Gastroesophageal sphincter (tissue), 4 donors: ENCODE measurements at regions not wholly inside any gene's neighbourhood (a gene's known extent, or its start where the extent isn't known, plus 50 kb on each side); places are given as distances from the start of the nearest gene placed in this dataset.

Experiments used
- ATAC-seq: fragments of 150-250 bp; one replicate; pipeline ENCODE4 v1.9.1; 2016; ENCODE audit warnings: mild to moderate bottlenecking, moderate library complexity
- H3K27ac ChIP-seq, 4 donors: fragments of 200-600 bp; sonication (generic) in 3 of 4; 1 replicate in 3 of 4; 2 replicates in 1 of 4; pipeline ENCODE4 v1.5.1; 2016 to 2019
- H3K27me3 ChIP-seq: fragments of 200-600 bp; sonication (generic); one replicate; pipeline ENCODE4 v1.5.1; 2019
- H3K36me3 ChIP-seq, 2 donors: fragments of 200-600 bp; sonication (generic); one replicate each; pipeline ENCODE4 v1.5.1; 2019; ENCODE audit warnings: control low read depth in 1 of 2
- H3K4me1 ChIP-seq, 3 donors: fragments of 200-600 bp; sonication (generic); 1 replicate in 2 of 3; 2 replicates in 1 of 3; pipeline ENCODE4 v1.5.1; 2016 to 2019; ENCODE audit warnings: control low read depth in 2 of 3
- H3K4me3 ChIP-seq, 2 donors: fragments of 200-600 bp; sonication (generic); one replicate each; pipeline ENCODE4 v1.5.1; 2019; ENCODE audit warnings: mild to moderate bottlenecking in 1 of 2, moderate library complexity in 1 of 2
- H3K9me3 ChIP-seq, 3 donors: fragments of 200-600 bp; sonication (generic); one replicate each; pipeline ENCODE4 v1.5.1; 2017 to 2019; ENCODE audit warnings: control low read depth in 2 of 3
- CTCF ChIP-seq, 4 experiments: fragments of 200-600 bp in 2 of 4; fragments of 450-650 bp in 2 of 4; sonication (generic) in 1 of 4; IDR thresholded peaks; one replicate each; pipeline ENCODE4 v1.5.1; 2017 to 2019; ENCODE audit warnings: antibody characterized with exemption in 4 of 4, mild to moderate bottlenecking in 2 of 4, moderate library complexity in 2 of 4
- EP300 ChIP-seq: sonication (generic); formaldehyde crosslinking; IDR thresholded peaks from one replicate; pipeline ENCODE4 v1.6.1; 2017; ENCODE audit warnings: antibody characterized with exemption, mild to moderate bottlenecking
- POLR2A ChIP-seq, 2 donors: fragments of 450-650 bp; IDR thresholded peaks; one replicate each; pipeline ENCODE4 v1.6.1; 2017; ENCODE audit warnings: antibody characterized with exemption in 2 of 2, mild to moderate bottlenecking in 2 of 2, moderate library complexity in 1 of 2
- POLR2AphosphoS5 ChIP-seq: sonication (generic); formaldehyde crosslinking; IDR thresholded peaks from one replicate; pipeline ENCODE4 v1.6.1; 2017; ENCODE audit warnings: antibody characterized with exemption
- WGBS, 2 donors: methylation state at CpG; one replicate each; pipeline ENCODE4 v1.1.5; 2018; ENCODE audit warnings: low coverage in 1 of 2; 5-methylcytosine and 5-hydroxymethylcytosine counted together

DNA sequence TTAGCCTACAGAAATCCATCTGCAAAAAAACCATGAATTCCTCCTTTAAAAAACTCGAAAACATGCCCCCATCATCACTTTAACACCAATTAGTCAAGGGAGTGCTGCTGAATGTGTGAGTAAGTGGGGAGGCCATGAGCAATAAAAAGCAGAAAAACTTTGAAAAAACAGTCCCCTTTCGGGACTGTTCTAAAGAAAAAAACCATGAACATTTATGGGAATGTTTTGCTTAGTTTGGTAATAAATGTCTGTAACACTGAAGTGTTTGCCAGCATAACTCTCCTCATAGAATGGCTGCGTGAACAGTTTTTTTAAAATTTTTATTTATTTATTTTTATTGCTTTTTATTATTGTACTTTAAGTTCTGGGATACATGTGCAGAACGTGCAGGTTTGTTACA lies 99.4 kb upstream of the TARS1 start:
- no peak for TF ChIP-seq POLR2AphosphoS5
- no peak for TF ChIP-seq POLR2A (IDR thresholded peaks at IDR 0.05)
- Histone ChIP-seq H3K4me3 (no peak overlapping the region), H3K4me1 (peaks cover 0 to 10% (median 0%) of the 10 kb centered on the region in 3 donors), H3K9me3 (no peaks in the 10 kb centered on the region), H3K27me3 (no peaks in the 10 kb centered on the region), H3K36me3 (no peaks in the 10 kb centered on the region), H3K27ac (no peak overlapping the region)
- WGBS, 2 donors, result 77 to 94% methylated on average over 4 of the region's 4 CpGs
- ATAC-seq, result no peak

DNA sequence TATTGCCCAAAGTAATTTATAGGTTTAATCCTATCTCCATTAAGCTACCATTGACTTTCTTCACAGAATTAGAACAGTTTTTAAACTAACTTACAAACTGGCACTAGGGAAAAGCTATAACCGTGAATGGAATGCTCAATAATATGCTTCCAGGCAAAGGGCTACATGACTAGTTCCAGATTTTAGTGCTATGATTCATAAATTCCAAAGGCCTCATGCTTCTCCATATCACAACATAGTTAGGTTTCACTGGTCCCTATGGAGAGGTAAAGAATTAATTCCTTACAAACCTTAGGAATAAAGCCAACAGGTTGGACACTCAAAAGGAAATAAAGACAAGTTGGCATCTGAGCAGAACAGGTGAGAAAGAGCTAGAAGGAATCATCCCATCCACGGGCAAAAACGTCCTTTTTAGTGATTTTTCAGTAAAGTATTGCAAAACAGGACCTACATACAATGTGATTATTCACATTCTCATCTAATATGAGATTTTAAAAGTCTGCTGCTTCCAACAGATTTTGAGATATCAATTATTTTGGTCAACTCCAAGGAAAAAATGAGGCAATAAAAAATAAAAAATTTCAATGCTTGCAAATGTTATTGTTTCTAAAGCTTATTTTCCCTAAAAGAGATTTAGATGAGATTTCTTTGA lies 97.0 kb upstream of the TARS1 start:
- 54 to 68% methylated on average over 3 of the region's 3 CpGs for WGBS, 2 donors
- TF ChIP-seq POLR2AphosphoS5 (no peak), EP300 (no peak), CTCF (IDR thresholded peaks at IDR 0.05) (no peak), POLR2A (IDR thresholded peaks at IDR 0.05) (no peak)
- no peak overlapping the region for H3K27ac ChIP-seq

DNA sequence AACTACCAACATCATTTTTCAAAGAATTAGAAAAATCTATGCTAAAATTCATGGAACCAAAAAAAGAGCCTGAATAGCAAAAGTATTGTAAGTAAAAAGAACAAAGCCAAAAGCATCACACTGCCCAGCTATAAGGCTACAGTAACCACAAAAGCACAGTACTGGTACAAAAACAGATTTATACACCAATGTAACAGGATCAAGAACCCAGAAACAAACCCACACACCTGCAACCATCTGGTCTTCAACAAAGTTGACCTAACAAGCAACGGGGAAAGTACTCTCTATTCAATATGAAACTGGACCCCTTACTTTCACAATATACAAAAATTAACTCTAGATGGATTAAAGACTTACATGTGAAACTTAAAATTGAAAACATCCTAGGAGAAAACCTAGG lies 94.2 kb upstream of the TARS1 start:
- TF ChIP-seq CTCF (IDR thresholded peaks at IDR 0.05), result no peak
- no peak for TF ChIP-seq POLR2A (IDR thresholded peaks at IDR 0.05)
- TF ChIP-seq EP300, result no peak
- no peak for TF ChIP-seq POLR2AphosphoS5
- no peaks in the 10 kb centered on the region for H3K27me3 ChIP-seq
- H3K4me3 ChIP-seq, result no peak overlapping the region
- no peak for ATAC-seq
- 50 to 76% methylated on average over 1 of the region's 1 CpG for WGBS, 2 donors
- no peak overlapping the region for H3K27ac ChIP-seq
- H3K36me3 ChIP-seq, result no peaks in the 10 kb centered on the region
- H3K9me3 ChIP-seq, result no peaks in the 10 kb centered on the region
- H3K4me1 ChIP-seq, result no peaks in the 10 kb centered on the region

More for the DNA sequence above, 97.0 kb upstream of the TARS1 start:
- no peaks in the 10 kb centered on the region for H3K4me1 ChIP-seq
- H3K36me3 ChIP-seq, result no peaks in the 10 kb centered on the region
- ATAC-seq, result peak; percentile 55
- H3K27me3 ChIP-seq, result no peaks in the 10 kb centered on the region
- no peaks in the 10 kb centered on the region for H3K9me3 ChIP-seq
- no peak overlapping the region for H3K4me3 ChIP-seq

DNA sequence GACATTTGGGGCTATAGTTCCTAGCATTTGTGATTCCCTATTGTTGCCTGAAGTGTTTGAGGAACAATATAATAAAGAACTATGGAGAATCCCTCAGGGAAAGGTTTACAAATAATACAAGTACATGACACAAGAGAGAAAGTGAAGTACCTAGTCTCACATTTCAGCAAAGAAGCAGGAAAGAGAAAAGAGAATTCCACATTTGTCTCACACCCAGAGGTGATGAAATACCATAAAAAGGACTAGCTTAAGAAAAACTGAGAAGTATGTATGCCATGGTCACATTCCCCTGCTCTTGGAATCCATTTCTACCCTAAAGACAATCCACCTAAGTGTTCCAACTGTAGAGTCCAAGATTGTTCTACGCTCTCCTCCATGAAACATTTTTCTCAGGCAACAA lies 79.0 kb upstream of the TARS1 start:
- H3K27me3 ChIP-seq, result no peaks in the 10 kb centered on the region
- TF ChIP-seq EP300, result no peak
- no peak for TF ChIP-seq POLR2AphosphoS5
- TF ChIP-seq POLR2A (IDR thresholded peaks at IDR 0.05), result no peak
- no peak for TF ChIP-seq CTCF (IDR thresholded peaks at IDR 0.05)
- no peaks in the 10 kb centered on the region for H3K36me3 ChIP-seq
- H3K4me3 ChIP-seq, result no peak overlapping the region
- H3K9me3 ChIP-seq, result no peaks in the 10 kb centered on the region
- ATAC-seq, result no peak
- WGBS, 2 donors, result 40 to 93% methylated on average over 1 of the region's 1 CpG
- no peak overlapping the region for H3K27ac ChIP-seq
- H3K4me1 ChIP-seq, result no peaks in the 10 kb centered on the region

DNA sequence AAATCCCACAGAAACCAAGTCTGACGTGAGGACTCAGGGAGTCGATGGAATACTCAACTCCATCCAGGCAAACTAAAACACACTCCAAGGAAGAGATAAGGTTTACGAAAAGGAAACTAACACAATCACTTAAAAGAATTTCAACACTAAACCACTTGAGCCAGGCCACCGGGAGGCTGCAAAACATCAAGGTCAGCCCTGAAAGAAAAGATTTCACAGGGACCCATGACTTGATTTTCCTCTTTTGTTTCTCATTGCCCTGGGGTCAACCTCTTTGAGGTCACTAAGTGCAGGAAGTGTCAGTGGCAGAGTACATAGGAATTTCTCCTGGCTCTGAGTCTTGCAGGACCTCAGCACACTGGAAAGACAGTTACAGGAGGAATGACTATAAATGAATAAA lies 77.8 kb upstream of the TARS1 start:
- Histone ChIP-seq H3K36me3 (no peaks in the 10 kb centered on the region), H3K27me3 (no peaks in the 10 kb centered on the region), H3K27ac (peak overlapping the region in 3 of 4 donors; percentile 35 to 57 (median 50)), H3K4me1 (no peaks in the 10 kb centered on the region), H3K9me3 (no peaks in the 10 kb centered on the region), H3K4me3 (no peak overlapping the region)
- peak; percentile 75 for ATAC-seq
- TF ChIP-seq POLR2A (IDR thresholded peaks at IDR 0.05) (no peak), POLR2AphosphoS5 (peak; percentile 27)
- 16 to 32% methylated on average over 3 to 4 of the region's 4 CpGs for WGBS, 2 donors

DNA sequence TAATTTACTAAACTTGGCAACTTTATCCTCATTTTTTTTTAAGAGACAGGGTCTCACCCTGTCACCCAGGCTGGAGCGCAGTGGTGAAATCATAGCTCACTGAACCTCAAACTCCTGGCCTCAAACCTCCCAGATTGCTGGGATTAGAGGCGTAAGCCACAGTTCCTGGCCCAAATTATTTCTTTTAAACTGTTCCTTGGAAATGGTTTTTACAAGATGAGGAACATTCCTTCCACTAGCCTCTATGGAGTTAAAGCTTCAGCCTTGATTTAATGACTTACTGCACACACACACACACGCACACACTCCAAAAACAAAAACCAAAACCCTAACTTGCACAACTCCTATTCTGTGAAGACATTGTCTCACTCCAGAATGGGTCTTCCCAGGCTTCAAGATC lies 77.2 kb upstream of the TARS1 start:
- ATAC-seq, result peak; percentile 36
- H3K9me3 ChIP-seq, result no peaks in the 10 kb centered on the region

More for the DNA sequence above, 77.2 kb upstream of the TARS1 start:
- Histone ChIP-seq H3K4me3 (no peak overlapping the region), H3K27ac (peak overlapping the region in 1 of 4 donors; percentile 57), H3K36me3 (no peaks in the 10 kb centered on the region), H3K4me1 (no peaks in the 10 kb centered on the region), H3K27me3 (no peaks in the 10 kb centered on the region)
- TF ChIP-seq CTCF (IDR thresholded peaks at IDR 0.05) (no peak), POLR2AphosphoS5 (no peak), POLR2A (IDR thresholded peaks at IDR 0.05) (no peak), EP300 (no peak)
- 59 to 67% methylated on average over 1 to 2 of the region's 3 CpGs for WGBS, 2 donors
